ENCODE measurements at regions not wholly inside any gene's neighbourhood (a gene's known extent, or its start where the extent isn't known, plus 50 kb on each side); places are given as distances from the start of the nearest gene placed in this dataset.

- TF ChIP-seq JUNB (IDR thresholded peaks at IDR 0.05; ENCODE audit: unreplicated experiment) (no peak), CREB1 (CRISPR knock-in tag; IDR thresholded peaks at IDR 0.05; ENCODE audit: low read depth) (no peak), CTCF (conservative IDR thresholded peaks at IDR 0.05; ENCODE audit: low read depth in 2 of 2) (no peak), EZH2 (IDR thresholded peaks at IDR 0.05; ENCODE audit: low read depth, unreplicated experiment) (no peak), POLR2AphosphoS5 (IDR thresholded peaks at IDR 0.05; ENCODE audit: low read depth) (no peak), EZH2phosphoT487 (IDR thresholded peaks at IDR 0.05; ENCODE audit: unreplicated experiment) (no peak), ZNF114 (CRISPR knock-in tag; IDR thresholded peaks at IDR 0.05) (no peak)
- TF ChIP-seq, protein P1, sequence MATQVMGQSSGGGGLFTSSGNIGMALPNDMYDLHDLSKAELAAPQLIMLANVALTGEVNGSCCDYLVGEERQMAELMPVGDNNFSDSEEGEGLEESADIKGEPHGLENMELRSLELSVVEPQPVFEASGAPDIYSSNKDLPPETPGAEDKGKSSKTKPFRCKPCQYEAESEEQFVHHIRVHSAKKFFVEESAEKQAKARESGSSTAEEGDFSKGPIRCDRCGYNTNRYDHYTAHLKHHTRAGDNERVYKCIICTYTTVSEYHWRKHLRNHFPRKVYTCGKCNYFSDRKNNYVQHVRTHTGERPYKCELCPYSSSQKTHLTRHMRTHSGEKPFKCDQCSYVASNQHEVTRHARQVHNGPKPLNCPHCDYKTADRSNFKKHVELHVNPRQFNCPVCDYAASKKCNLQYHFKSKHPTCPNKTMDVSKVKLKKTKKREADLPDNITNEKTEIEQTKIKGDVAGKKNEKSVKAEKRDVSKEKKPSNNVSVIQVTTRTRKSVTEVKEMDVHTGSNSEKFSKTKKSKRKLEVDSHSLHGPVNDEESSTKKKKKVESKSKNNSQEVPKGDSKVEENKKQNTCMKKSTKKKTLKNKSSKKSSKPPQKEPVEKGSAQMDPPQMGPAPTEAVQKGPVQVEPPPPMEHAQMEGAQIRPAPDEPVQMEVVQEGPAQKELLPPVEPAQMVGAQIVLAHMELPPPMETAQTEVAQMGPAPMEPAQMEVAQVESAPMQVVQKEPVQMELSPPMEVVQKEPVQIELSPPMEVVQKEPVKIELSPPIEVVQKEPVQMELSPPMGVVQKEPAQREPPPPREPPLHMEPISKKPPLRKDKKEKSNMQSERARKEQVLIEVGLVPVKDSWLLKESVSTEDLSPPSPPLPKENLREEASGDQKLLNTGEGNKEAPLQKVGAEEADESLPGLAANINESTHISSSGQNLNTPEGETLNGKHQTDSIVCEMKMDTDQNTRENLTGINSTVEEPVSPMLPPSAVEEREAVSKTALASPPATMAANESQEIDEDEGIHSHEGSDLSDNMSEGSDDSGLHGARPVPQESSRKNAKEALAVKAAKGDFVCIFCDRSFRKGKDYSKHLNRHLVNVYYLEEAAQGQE (IDR thresholded peaks at IDR 0.05; ENCODE audit: unreplicated experiment) = no peak
These were observed 287.6 kb upstream of the STT3B start for GRCh38 chr3:31244929-31245817.
